Neural progenitor cell (in vitro differentiated cells): ENCODE measurements at regions not wholly inside any gene's neighbourhood (a gene's known extent, or its start where the extent isn't known, plus 50 kb on each side); places are given as distances from the start of the nearest gene placed in this dataset.

Source experiments
- EZH2 ChIP-seq: fragments of 200-600 bp; sonication (generic); IDR thresholded peaks from 2 replicates; pipeline ENCODE4 v1.6.1; 2017; ENCODE audit warnings: antibody characterized with exemption, mild to moderate bottlenecking, moderate library complexity
- EZH2phosphoT487 ChIP-seq: fragments of 200-600 bp; sonication (generic); IDR thresholded peaks from 2 replicates; pipeline ENCODE4 v1.6.1; 2017; ENCODE audit warnings: antibody characterized with exemption
- TF ChIP-seq, protein P1 (sequence below): fragments of 200-600 bp; sonication (generic); IDR thresholded peaks from 2 replicates; pipeline ENCODE4 v1.5.1; 2017; ENCODE audit warnings: antibody characterized with exemption, mild to moderate bottlenecking

- TF ChIP-seq, protein P1, sequence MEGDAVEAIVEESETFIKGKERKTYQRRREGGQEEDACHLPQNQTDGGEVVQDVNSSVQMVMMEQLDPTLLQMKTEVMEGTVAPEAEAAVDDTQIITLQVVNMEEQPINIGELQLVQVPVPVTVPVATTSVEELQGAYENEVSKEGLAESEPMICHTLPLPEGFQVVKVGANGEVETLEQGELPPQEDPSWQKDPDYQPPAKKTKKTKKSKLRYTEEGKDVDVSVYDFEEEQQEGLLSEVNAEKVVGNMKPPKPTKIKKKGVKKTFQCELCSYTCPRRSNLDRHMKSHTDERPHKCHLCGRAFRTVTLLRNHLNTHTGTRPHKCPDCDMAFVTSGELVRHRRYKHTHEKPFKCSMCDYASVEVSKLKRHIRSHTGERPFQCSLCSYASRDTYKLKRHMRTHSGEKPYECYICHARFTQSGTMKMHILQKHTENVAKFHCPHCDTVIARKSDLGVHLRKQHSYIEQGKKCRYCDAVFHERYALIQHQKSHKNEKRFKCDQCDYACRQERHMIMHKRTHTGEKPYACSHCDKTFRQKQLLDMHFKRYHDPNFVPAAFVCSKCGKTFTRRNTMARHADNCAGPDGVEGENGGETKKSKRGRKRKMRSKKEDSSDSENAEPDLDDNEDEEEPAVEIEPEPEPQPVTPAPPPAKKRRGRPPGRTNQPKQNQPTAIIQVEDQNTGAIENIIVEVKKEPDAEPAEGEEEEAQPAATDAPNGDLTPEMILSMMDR = no peak
- no peak for TF ChIP-seq EZH2
- TF ChIP-seq EZH2phosphoT487 = no peak
Measured at GRCh38 chr4:61129971-61130370, 70.2 kb upstream of the ADGRL3 start.
